D341Med (cell line): ENCODE measurements at regions not wholly inside any gene's neighbourhood (a gene's known extent, or its start where the extent isn't known, plus 50 kb on each side); places are given as distances from the start of the nearest gene placed in this dataset.

Experiments
- DNase-seq: peaks from one replicate; pipeline ENCODE4 v3.0.0; 2012; ENCODE audit warnings: low spot score

DNA sequence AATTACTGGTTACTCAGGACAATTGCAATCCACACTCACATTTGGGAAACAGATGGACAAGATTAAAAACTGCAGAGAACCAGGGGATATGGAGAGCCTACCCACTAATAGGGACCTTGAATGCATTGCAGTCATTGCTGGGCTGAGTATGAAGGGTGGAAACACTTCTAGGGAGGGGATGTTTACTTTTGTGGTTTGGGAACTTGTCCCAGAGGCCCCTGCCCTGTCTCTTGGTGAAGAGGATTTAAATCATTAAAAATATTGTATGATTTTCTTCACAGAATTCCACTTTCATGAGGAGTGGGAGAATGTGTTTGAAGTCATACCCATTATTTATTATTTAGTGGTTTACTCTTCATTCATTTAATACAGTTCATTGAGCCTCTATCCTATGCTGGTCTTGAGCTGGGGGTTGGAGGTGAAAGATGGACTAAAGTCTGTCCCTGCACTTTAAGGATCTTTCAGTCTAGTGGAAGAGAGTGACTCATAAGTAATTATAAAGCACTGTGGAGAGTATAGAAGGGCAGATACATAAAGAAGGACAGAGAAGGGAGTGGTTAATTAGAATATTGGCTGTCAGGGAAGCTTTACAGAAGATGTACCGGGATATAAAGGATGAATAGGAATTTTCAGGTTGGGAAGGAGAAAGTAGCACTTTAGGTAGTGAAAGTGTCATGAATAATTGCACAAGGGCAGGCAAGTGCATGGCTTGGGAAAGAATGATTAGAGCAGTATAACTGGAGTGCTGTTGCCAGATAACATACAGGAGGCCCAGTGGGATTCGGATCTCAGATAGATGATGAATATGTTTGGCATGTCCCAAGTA is 313.4 kb downstream of the LPIN1 start:
- DNase-seq: no peak

- DNase-seq: no peak
Observed at GRCh38 chr2:12060886-12061285, 314.5 kb downstream of the LPIN1 start.

DNA sequence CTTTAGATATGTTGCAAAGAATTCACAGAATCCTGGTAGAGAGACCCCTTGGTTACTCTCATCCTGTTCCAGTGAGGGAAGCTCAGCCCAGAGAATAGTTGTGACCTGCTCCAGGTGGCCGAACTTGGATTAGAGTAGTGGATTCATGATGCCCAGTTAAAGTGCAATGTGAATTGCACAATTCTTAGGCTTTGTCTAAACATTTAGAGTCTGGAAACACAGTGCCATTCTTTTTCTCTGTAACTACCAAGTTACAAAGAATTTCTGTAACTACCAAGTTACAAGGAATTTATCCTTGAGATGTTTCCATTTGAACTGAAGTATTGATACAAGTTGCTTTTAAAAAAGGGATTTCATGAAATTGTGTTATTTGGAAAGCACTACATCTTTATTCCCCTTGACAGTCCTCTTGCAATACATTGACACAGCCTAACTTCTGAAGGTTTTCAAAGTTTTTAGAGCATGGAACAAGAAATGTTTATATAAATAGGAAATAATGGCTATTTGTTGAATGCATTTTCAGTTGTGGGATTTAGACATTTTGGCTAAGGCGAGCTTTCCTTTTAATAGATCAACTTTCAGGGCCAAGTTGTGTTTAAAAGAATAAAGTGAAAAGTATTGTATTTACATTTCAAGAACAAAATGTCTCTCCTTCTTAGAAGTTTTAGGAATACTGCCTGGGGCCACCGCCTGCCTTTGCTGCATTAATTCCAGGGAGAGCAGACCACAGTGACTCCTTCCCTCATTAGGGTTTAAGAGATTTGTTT is 315.0 kb downstream of the LPIN1 start:
- DNase-seq: no peak

DNA sequence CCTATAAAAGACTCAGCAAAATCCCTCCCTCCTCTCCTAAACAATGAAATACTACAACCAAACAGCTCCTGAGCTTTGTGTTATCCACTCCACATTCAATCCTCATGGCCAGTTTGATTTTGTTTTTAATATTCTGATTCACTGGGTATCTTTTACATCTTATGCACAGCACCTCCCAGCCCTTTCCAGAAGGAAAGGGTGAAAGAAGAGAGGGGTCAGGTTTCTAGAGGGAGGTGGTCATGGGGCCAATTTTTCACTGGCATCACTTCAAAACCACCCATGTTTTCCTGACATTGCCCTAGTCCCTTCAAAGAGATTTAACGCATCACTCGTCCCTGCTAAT is 315.6 kb downstream of the LPIN1 start:
- DNase-seq: no peak

- no peak for DNase-seq
Observed at GRCh38 chr2:12063210-12063609, 316.8 kb downstream of the LPIN1 start.

DNA sequence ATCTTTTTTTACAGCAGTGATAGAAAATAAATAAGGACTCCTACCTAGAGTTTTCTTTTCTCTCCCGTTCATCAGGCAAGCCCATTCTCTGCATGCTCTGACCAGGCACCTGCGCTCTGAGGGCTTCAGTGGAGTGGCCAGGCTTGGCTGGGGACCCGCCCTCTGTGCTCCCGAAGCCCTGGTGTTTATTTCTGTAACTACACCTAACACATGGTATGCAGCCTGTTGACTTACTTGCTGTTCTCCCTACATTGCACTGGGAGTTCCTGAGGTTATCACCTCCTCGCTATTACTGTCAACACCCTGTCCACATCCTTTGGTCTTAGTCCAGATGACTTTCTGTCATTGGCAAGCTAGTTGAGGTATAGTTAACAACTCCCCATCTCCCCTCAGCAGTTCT is 317.7 kb downstream of the LPIN1 start:
- DNase-seq: no peak

- no peak for DNase-seq
Observed at GRCh38 chr2:12066116-12066515, 319.7 kb downstream of the LPIN1 start.

DNA sequence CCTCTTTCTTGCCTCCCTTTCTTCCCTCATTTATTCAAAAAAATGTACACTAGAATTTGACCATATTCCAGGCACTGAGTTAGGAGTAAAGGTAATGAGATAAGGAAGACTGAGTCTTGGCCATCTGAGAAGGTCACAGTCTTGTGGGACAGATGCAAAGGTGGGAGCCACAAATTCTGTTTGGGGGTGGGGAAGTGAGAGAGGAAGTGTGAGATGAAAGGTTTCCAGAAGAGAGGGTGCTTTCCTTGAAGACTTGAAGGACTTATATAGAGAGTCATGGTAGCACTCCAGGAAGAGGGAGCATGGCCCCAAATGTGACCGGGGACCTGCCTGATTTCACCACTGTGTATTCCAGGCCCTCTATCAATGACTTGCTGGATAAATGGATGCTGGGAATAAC is 320.6 kb downstream of the LPIN1 start:
- no peak for DNase-seq

- DNase-seq: no peak
Observed at GRCh38 chr2:12068796-12069538, 322.5 kb downstream of the LPIN1 start.

DNA sequence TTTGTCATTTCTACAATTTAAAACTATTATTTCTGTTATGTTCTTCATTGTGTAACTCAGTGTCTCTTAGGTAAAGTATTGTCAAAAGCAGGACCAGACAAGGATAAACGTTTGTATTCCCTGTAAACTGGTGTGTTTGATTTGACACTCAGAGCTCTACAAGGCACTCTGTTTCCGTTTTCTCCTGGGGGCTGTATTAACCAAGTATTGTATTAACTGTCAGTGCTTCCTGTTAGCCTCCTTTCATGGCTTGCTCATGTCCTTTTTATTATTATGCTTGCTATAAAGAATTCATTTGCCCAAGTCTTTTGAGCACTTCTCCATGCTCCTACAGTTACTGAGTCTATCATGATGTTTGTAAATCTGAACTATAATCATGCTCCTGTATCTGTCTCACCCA is 323.7 kb downstream of the LPIN1 start:
- no peak for DNase-seq

DNA sequence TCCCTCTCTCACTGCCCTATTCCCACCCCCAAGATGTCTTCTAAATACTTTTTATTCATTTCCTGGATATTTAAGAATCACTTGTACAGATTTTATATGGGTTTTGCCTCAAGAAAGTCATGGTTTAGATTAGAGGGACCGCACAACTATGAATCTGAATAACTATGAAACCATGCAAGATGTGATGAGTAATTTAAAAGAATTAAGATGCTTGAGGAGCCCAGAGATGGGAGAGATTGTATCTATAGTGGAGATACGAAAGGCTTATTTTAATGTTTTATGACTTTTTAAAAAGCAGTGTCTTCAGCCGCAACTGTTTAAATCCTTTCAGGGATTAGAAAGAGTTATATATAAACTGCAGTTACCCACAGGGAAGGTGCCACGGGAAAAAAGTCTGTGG is 324.1 kb downstream of the LPIN1 start:
- DNase-seq: no peak

DNA sequence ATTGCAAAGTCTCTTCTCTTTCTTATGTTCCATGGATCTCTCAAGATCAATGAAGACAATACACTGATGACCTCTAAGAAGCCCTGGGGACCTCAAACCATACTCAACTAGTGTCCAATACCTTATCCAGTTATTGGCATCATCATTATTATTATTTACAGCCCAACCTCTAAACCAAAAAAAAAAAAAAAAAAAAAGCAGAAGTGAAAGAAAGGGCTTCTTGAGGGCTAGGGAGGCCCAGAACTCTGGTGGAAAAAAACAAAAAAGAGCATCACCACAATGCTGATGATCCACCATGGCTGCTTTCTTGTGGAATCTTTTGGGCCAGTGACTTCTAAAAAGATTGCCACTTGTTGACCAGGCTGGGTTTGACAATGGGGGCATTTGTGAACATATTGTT is 324.9 kb downstream of the LPIN1 start:
- no peak for DNase-seq

GRCh38 chr2:12073217-12073852 is 326.9 kb downstream of the LPIN1 start:
- DNase-seq: no peak

DNA sequence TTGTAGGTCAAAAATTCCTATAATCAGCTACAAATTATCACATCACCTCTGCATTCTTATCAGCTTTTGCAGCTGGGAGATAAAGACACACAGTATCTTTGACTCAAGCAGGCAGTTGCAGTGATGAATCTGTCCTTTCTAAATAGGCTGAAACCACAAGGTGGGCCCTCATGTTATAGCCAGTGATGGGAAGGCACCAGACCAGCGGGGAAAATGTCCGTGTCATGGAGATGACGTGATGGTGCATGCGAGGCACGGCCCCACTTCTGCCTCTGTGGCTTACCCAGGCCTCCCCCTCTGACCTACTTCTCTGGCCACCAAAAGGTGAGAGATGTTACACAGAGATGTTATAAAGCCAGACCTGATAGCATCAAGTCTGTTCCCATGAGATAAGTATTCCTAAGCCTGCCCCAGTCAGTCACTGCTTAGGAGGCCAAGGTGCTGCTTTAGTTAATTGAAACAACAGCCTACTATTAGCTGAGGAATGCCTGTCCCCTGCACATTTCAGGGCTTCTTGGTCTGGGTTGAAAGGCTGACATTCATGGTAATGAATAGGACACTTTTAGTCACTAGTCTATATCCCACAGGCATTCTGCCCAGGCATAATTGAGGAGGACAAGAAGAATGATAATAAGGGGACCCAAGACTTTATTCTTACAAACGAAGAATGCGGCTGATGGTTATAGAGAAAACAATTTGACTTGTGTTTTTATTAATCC is 327.9 kb downstream of the LPIN1 start:
- DNase-seq: no peak

DNA sequence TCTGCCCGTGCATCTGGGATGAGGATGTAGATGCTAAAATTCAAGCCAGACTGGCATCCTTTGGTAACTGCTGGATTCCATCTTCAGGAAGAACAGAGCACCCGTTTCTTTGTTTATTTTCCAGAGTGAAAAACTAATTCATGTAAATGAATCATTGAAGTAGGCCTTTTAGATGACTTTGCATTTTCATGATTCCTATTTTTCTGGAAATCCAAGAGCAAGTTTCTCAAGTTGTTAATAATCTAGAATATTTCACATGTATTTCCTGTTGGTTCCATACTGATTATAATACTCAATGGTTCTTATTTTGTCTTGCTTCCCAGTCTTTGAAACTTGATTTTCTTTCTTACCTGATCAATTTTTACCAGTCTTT is 328.4 kb downstream of the LPIN1 start:
- DNase-seq: no peak

DNA sequence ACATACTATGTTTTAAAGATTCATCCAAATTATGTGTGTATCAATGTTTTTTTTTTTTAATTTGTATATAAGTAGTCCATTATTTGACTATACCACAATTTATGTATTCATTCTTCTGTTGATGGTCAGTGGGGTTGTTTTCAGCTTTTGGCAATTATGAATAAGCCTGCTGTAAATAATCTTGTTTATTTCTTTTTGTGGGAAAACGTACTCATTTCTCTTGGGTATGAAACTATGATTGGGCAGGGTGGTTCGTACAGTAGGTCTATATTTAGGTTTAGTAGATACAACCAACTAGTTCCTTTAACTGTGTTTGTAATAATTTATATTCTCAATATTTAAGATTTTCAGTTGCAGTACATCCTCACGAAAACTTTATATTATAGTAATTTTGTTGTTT is 329.2 kb downstream of the LPIN1 start:
- DNase-seq: no peak

DNA sequence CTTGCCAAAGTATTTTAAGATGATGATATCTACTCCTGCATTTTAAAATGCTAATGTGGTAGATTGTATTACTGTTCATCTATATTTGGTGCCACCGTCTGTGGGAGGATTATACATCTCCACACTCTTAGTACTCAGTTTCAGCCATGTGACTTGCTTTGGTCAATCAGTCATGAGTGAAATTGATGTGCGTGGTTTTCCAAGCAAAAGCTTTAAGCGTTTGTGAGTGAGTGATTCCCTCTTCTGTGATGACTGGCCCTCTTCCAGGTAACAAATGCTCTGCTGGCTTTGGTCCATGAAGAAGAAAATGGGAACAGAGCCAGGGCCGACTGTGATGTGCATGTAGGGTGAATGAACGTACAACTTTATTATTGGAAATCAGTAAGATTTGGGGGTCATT is 330.4 kb downstream of the LPIN1 start:
- no peak for DNase-seq

GRCh38 chr2:12080360-12080759 is 333.9 kb downstream of the LPIN1 start:
- no peak for DNase-seq

- DNase-seq: no peak
Observed at GRCh38 chr2:12081481-12082210, 335.2 kb downstream of the LPIN1 start.

GRCh38 chr2:12083081-12083581 is 336.7 kb downstream of the LPIN1 start:
- DNase-seq: no peak
